Mesenchymal stem cell (in vitro differentiated cells and primary cell): ENCODE measurements at regions not wholly inside any gene's neighbourhood (a gene's known extent, or its start where the extent isn't known, plus 50 kb on each side); places are given as distances from the start of the nearest gene placed in this dataset.
"Not testable (repeated sequence)": the region's sequence is repeated elsewhere in the genome, so short reads cannot be mapped to it uniquely, and the experiment has no call there.

Experiments
- DNase-seq: peaks from one replicate; pipeline ENCODE4 v3.0.0-alpha.2; 2013
- H2AFZ ChIP-seq: one replicate; pipeline ENCODE4 v1.6.1; 2013; ENCODE audit warnings: low read depth, mild to moderate bottlenecking, control low read depth, inconsistent platforms, low read length, moderate library complexity
- H2AK5ac ChIP-seq: 2 replicates; pipeline ENCODE4 v1.6.1; 2013; ENCODE audit warnings: low read length, moderate library complexity, mild to moderate bottlenecking, inconsistent platforms; ENCODE audit not compliant: severe bottlenecking
- H2BK120ac ChIP-seq: one replicate; pipeline ENCODE4 v1.6.1; 2013; ENCODE audit warnings: low read depth, mild to moderate bottlenecking, inconsistent platforms, low read length, moderate library complexity
- H2BK12ac ChIP-seq, 2 experiments: one replicate each; pipeline ENCODE4 v1.6.1; 2013; ENCODE audit warnings: inconsistent platforms in 2 of 2, low read length in 2 of 2, mild to moderate bottlenecking in 2 of 2, moderate library complexity in 2 of 2, control low read depth in 1 of 2
- H2BK15ac ChIP-seq: one replicate; pipeline ENCODE4 v1.6.1; 2013; ENCODE audit warnings: mild to moderate bottlenecking, low read depth, inconsistent platforms; ENCODE audit not compliant: poor library complexity, severe bottlenecking
- H2BK5ac ChIP-seq: 2 replicates; pipeline ENCODE4 v1.6.1; 2013; ENCODE audit warnings: low read depth, mild to moderate bottlenecking, low read length, control low read depth, inconsistent platforms; ENCODE audit not compliant: poor library complexity, severe bottlenecking
- H3K14ac ChIP-seq, 2 experiments: one replicate each; pipeline ENCODE4 v1.6.1; 2013; ENCODE audit warnings: inconsistent platforms in 2 of 2, low read length in 2 of 2, control low read depth in 1 of 2, mild to moderate bottlenecking in 1 of 2, moderate library complexity in 1 of 2
- H3K18ac ChIP-seq, 2 experiments: one replicate each; pipeline ENCODE4 v1.6.1; 2013; ENCODE audit warnings: inconsistent platforms in 2 of 2, low read length in 2 of 2, control low read depth in 1 of 2, low read depth in 1 of 2, mild to moderate bottlenecking in 1 of 2
- H3K23ac ChIP-seq, 2 experiments: one replicate each; pipeline ENCODE4 v1.6.1; 2013; ENCODE audit warnings: inconsistent platforms in 2 of 2, low read length in 2 of 2, mild to moderate bottlenecking in 2 of 2, moderate library complexity in 2 of 2, control low read depth in 1 of 2
- H3K27ac ChIP-seq: 2 replicates; pipeline ENCODE4 v1.5.1; 2013; ENCODE audit warnings: mild to moderate bottlenecking, moderate library complexity, low read length, control low read depth, inconsistent platforms; ENCODE audit not compliant: poor library complexity, severe bottlenecking
- H3K27me3 ChIP-seq, 2 experiments: 2 replicates each; pipeline versions ENCODE4 v1.6.1 to v1.7.0; 2013; ENCODE audit warnings: low read length in 2 of 2, mild to moderate bottlenecking in 2 of 2, moderate library complexity in 2 of 2, control low read depth in 1 of 2, inconsistent platforms in 1 of 2; ENCODE audit not compliant: control insufficient read depth in 1 of 2, insufficient read depth in 1 of 2
- H3K36me3 ChIP-seq, 2 experiments: 2 replicates each; pipeline versions ENCODE4 v1.6.1 to v1.7.0; 2013; ENCODE audit warnings: low read length in 2 of 2, control low read depth in 1 of 2, inconsistent platforms in 1 of 2, low read depth in 1 of 2, mild to moderate bottlenecking in 1 of 2; ENCODE audit not compliant: insufficient read depth in 2 of 2, control insufficient read depth in 1 of 2
- H3K4ac ChIP-seq, 2 experiments: one replicate each; pipeline ENCODE4 v1.6.1; 2013; ENCODE audit warnings: inconsistent platforms in 2 of 2, low read length in 2 of 2, mild to moderate bottlenecking in 2 of 2, moderate library complexity in 2 of 2, control low read depth in 1 of 2, low read depth in 1 of 2
- H3K4me1 ChIP-seq: 2 replicates; pipeline ENCODE4 v1.6.1; 2013; ENCODE audit warnings: low read depth, low read length, control low read depth; ENCODE audit not compliant: control insufficient read depth, insufficient read depth
- H3K4me2 ChIP-seq: 2 replicates; pipeline ENCODE4 v1.6.1; 2013; ENCODE audit warnings: low read length, mild to moderate bottlenecking, inconsistent platforms; ENCODE audit not compliant: poor library complexity, severe bottlenecking
- H3K4me3 ChIP-seq, 2 experiments: 2 replicates each; pipeline versions ENCODE4 v1.5.1 to v1.7.0; 2013; ENCODE audit warnings: low read length in 2 of 2, mild to moderate bottlenecking in 2 of 2, control low read depth in 1 of 2, low read depth in 1 of 2; ENCODE audit not compliant: insufficient read depth in 1 of 2
- H3K79me1 ChIP-seq: replicated peaks from 2 replicates; pipeline ENCODE4 v1.6.1; 2013; ENCODE audit warnings: mild to moderate bottlenecking, control low read depth, low read length, inconsistent platforms; ENCODE audit not compliant: poor library complexity, severe bottlenecking
- H3K9ac ChIP-seq: 2 replicates; pipeline ENCODE4 v1.7.0; 2013; ENCODE audit warnings: mild to moderate bottlenecking, low read length, moderate library complexity
- H3K9me3 ChIP-seq: 2 replicates; pipeline ENCODE4 v1.7.0; 2013; ENCODE audit warnings: mild to moderate bottlenecking, low read length; ENCODE audit not compliant: control insufficient read depth
- H4K8ac ChIP-seq: one replicate; pipeline ENCODE4 v1.6.1; 2013; ENCODE audit warnings: inconsistent platforms, mild to moderate bottlenecking, low read length, moderate library complexity
- H4K91ac ChIP-seq: one replicate; pipeline ENCODE4 v1.6.1; 2013; ENCODE audit warnings: mild to moderate bottlenecking, low read length, inconsistent platforms
- WGBS: methylation state at CpG from one replicate; pipeline ENCODE4 v1.1.7; 2013; ENCODE audit warnings: mixed read lengths; 5-methylcytosine and 5-hydroxymethylcytosine counted together

DNA sequence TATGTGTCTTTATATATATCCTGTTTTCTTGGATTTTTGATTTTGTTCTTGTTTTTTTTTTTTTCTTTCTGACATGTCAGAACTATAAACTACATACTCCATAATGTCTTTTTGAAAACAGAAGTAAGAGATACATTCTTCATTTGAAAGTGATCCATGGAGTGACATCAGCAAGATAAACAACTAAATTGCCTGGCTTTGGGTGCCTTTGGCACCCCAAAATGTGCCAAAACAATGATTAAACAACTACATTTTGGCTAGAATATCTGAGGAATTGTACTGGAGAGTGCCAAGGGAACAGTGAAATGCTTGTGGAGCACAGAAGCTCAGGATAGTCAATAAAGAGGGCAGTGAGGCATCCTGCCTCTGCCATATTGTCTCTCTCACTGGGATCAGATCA is 766.1 kb upstream of the ANO3 start:
- Histone ChIP-seq H3K27me3 (no peaks in the 10 kb centered on the region), H3K14ac (peak overlapping the region in 1 of 2 experiments; percentile 57), H3K9me3 (no peaks in the 10 kb centered on the region), H2BK12ac (no peak overlapping the region), H3K9ac (no peak overlapping the region), H4K91ac (no peak overlapping the region), H3K4me3 (no peak overlapping the region), H4K8ac (no peak overlapping the region), H3K36me3 (no peaks in the 10 kb centered on the region), H2AFZ (no peak overlapping the region), H3K4ac (no peak overlapping the region), H3K23ac (no peak overlapping the region), H3K4me1 (no peaks in the 10 kb centered on the region), H2BK120ac (no peak overlapping the region), H3K27ac (no peak overlapping the region), H3K79me1 (no peaks in the 10 kb centered on the region), H3K18ac (no peak overlapping the region), H3K4me2 (no peak overlapping the region), H2BK5ac (no peak overlapping the region), H2AK5ac (no peak overlapping the region), H2BK15ac (no peak overlapping the region)
- no peak for DNase-seq

DNA sequence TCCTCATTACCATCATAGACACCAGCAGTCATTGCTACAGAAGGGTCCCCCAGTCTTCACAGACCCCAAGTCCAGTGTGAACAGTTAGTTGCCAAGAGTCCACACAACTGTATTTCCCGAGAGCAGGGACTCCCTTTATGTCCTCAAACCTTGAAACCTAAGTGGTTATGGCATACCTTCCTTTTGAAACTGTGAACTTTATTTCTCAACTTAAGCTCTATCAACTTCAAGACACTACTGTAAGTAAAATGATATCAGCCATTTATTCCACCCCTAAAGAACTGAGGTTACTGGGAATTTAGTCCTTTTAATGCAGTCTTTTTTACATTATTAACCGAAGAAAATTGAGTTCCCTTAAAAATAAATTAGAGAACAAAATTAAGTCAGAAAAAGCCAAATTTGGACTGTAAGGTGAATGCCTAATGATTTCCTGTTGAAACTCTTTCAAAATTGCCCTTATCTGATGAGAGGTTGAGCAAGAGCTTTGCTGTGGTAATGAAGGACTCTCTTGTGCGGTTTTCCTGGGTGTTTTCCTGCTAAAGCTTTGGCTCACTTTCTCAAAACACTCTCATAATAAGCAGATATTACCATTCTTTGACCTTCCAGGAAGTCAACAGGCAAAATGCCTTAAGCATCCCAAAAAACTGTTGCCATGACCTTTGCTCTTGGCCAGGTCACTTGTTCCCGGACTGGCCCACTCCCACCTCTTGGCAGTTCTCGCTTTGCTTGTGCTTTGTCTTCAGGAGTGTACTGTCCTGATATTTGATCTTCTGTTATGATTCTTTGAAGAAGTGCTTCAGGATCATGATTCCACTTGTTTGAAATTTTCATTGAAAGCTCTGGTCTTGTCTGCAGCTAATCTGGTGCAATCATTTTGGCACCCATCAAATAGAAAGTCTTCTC is 765.4 kb upstream of the ANO3 start:
- H2BK12ac ChIP-seq = no peak overlapping the region
- H3K23ac ChIP-seq = no peak overlapping the region
- no peak overlapping the region for H2AK5ac ChIP-seq
- no peak overlapping the region for H3K4me2 ChIP-seq
- no peaks in the 10 kb centered on the region for H3K4me1 ChIP-seq
- H3K18ac ChIP-seq = no peak overlapping the region
- H3K14ac ChIP-seq = peak overlapping the region in 1 of 2 experiments; percentile 57
- 86% methylated on average over 4 of the region's 5 CpGs for WGBS
- H3K79me1 ChIP-seq = no peaks in the 10 kb centered on the region
- no peak overlapping the region for H2BK5ac ChIP-seq
- peak; percentile 3 for DNase-seq
- no peak overlapping the region for H3K9ac ChIP-seq
- H3K4ac ChIP-seq = no peak overlapping the region
- no peak overlapping the region for H3K4me3 ChIP-seq
- no peak overlapping the region for H4K91ac ChIP-seq
- no peak overlapping the region for H2BK15ac ChIP-seq
- H3K27ac ChIP-seq = no peak overlapping the region
- H3K9me3 ChIP-seq = no peaks in the 10 kb centered on the region
- H2BK120ac ChIP-seq = no peak overlapping the region
- no peaks in the 10 kb centered on the region for H3K27me3 ChIP-seq
- no peaks in the 10 kb centered on the region for H3K36me3 ChIP-seq
- no peak overlapping the region for H2AFZ ChIP-seq
- no peak overlapping the region for H4K8ac ChIP-seq

DNA sequence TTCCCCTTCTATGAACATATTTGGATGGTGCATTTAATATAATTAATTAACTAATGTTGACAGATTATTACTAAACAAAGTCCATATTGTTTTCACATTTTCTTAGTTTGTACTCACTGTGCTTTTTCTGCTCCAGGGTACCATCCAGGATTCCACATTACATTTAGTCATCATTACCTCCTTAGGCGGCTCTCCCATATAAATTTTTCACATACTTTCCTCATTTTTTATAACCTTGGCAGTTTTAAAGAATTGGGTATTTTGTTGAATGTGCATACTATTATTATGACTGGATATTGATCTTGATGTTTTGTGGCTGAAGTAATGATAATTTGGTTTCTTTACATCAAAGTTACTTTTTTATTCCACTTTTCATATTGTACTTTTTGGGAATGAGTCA is 755.6 kb upstream of the ANO3 start:
- no CpG with 5 or more reads among the region's 1 CpG for WGBS
- Histone ChIP-seq H2AFZ (no peak overlapping the region), H2BK120ac (no peak overlapping the region), H3K4me1 (no peaks in the 10 kb centered on the region), H3K36me3 (no peaks in the 10 kb centered on the region), H4K91ac (no peak overlapping the region), H3K4me2 (no peak overlapping the region), H2BK15ac (no peak overlapping the region), H2BK12ac (no peak overlapping the region), H3K9me3 (no peaks in the 10 kb centered on the region), H3K79me1 (no peaks in the 10 kb centered on the region), H3K4me3 (no peak overlapping the region), H3K4ac (no peak overlapping the region), H3K27ac (no peak overlapping the region), H3K9ac (no peak overlapping the region), H4K8ac (no peak overlapping the region), H3K14ac (no peak overlapping the region), H3K18ac (no peak overlapping the region), H3K27me3 (no peaks in the 10 kb centered on the region), H2BK5ac (no peak overlapping the region), H3K23ac (no peak overlapping the region), H2AK5ac (no peak overlapping the region)
- DNase-seq = no peak

DNA sequence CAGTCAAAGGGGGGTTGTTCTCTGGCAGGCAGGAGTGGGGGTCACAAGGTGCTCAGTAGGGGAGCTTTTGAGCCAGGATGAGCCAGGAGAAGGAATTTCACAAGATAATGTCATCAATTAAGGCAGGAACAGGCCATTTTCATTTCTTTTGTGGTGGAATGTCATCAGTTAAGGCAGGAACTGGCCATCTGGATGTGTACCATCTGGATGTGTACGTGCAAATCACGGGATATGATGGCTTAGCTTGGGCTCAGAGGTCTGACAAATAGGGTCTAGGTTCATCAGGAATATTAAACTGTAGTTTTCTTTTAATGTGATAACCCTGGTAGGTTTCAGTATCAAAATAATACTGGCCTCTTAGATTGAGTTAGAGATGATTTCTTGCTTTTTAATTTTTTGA is 752.4 kb upstream of the ANO3 start:
- H3K9ac ChIP-seq, H3K4me2 ChIP-seq, H3K27me3 ChIP-seq: not testable (repeated sequence)

More for the DNA sequence above, 752.4 kb upstream of the ANO3 start:
- not testable (repeated sequence) for H2BK12ac ChIP-seq, H2BK15ac ChIP-seq, H4K91ac ChIP-seq, H3K23ac ChIP-seq, H2AFZ ChIP-seq, H2BK5ac ChIP-seq, H3K79me1 ChIP-seq, H3K4me1 ChIP-seq, H3K4me3 ChIP-seq, H3K18ac ChIP-seq, H3K9me3 ChIP-seq, H2BK120ac ChIP-seq, H4K8ac ChIP-seq, H3K4ac ChIP-seq, H3K27ac ChIP-seq, DNase-seq, H2AK5ac ChIP-seq, H3K14ac ChIP-seq, H3K36me3 ChIP-seq
- whole genome bisulfite sequencing = 12% methylated on average over 2 of the region's 2 CpGs
